Liver (tissue), 3 donors: ENCODE measurements at regions not wholly inside any gene's neighbourhood (a gene's known extent, or its start where the extent isn't known, plus 50 kb on each side); places are given as distances from the start of the nearest gene placed in this dataset.

Source experiments
- CTCF ChIP-seq: fragments of 150-350 bp; IDR thresholded peaks from 2 replicates; pipeline ENCODE4 v1.5.1; 2017; ENCODE audit warnings: improper control_type of control experiment, low read depth, low read length; ENCODE audit not compliant: missing input control
- HNF4A ChIP-seq, 2 donors: conservative IDR thresholded peaks; 2 replicates each; pipeline ENCODE4 v1.6.1; 2016; ENCODE audit warnings: antibody characterized with exemption in 2 of 2, mild to moderate bottlenecking in 2 of 2
- JUND ChIP-seq, 2 donors: IDR thresholded peaks; 2 replicates each; pipeline ENCODE4 v1.6.1; 2016; ENCODE audit warnings: antibody characterized with exemption in 2 of 2
- MAX ChIP-seq: IDR thresholded peaks from 2 replicates; pipeline ENCODE4 v1.6.1; 2016; ENCODE audit warnings: antibody characterized with exemption
- RAD21 ChIP-seq, 2 donors: IDR thresholded peaks; 2 replicates each; pipeline ENCODE4 v1.6.1; 2016; ENCODE audit warnings: antibody characterized with exemption in 2 of 2, mild to moderate bottlenecking in 2 of 2
- RXRA ChIP-seq, 2 donors: IDR thresholded peaks; 2 replicates each; pipeline ENCODE4 v1.6.1; 2017 to 2018; ENCODE audit warnings: antibody characterized with exemption in 2 of 2, mild to moderate bottlenecking in 1 of 2
- TAF1 ChIP-seq: conservative IDR thresholded peaks from 2 replicates; pipeline ENCODE4 v1.6.1; 2016; ENCODE audit warnings: antibody characterized with exemption, mild to moderate bottlenecking
- TF ChIP-seq, protein P1 (sequence below): IDR thresholded peaks from 2 replicates; pipeline ENCODE4 v1.6.1; 2016; ENCODE audit warnings: antibody characterized with exemption, mild to moderate bottlenecking
- donor health status: healthy.
- donor health status: healthy.

- TF ChIP-seq CTCF (no peak), TAF1 (no peak), HNF4A (conservative IDR thresholded peaks at IDR 0.05) (no peak), MAX (no peak), JUND (IDR thresholded peaks at IDR 0.05) (no peak), RAD21 (IDR thresholded peaks at IDR 0.05) (no peak), RXRA (IDR thresholded peaks at IDR 0.05) (no peak)
- TF ChIP-seq, protein P1, sequence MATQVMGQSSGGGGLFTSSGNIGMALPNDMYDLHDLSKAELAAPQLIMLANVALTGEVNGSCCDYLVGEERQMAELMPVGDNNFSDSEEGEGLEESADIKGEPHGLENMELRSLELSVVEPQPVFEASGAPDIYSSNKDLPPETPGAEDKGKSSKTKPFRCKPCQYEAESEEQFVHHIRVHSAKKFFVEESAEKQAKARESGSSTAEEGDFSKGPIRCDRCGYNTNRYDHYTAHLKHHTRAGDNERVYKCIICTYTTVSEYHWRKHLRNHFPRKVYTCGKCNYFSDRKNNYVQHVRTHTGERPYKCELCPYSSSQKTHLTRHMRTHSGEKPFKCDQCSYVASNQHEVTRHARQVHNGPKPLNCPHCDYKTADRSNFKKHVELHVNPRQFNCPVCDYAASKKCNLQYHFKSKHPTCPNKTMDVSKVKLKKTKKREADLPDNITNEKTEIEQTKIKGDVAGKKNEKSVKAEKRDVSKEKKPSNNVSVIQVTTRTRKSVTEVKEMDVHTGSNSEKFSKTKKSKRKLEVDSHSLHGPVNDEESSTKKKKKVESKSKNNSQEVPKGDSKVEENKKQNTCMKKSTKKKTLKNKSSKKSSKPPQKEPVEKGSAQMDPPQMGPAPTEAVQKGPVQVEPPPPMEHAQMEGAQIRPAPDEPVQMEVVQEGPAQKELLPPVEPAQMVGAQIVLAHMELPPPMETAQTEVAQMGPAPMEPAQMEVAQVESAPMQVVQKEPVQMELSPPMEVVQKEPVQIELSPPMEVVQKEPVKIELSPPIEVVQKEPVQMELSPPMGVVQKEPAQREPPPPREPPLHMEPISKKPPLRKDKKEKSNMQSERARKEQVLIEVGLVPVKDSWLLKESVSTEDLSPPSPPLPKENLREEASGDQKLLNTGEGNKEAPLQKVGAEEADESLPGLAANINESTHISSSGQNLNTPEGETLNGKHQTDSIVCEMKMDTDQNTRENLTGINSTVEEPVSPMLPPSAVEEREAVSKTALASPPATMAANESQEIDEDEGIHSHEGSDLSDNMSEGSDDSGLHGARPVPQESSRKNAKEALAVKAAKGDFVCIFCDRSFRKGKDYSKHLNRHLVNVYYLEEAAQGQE, result no peak
These were observed 363.7 kb downstream of the ADAM29 start for GRCh38 chr4:175281894-175282293.
